CD4-positive, alpha-beta T cell treated with Interleukin-2 at 100 ng/mL for 4 hours (primary cell): ENCODE measurements at regions not wholly inside any gene's neighbourhood (a gene's known extent, or its start where the extent isn't known, plus 50 kb on each side); places are given as distances from the start of the nearest gene placed in this dataset.
"Not testable (repeated sequence)": the region's sequence is repeated elsewhere in the genome, so short reads cannot be mapped to it uniquely, and the experiment has no call there.

ENCODE experiments used
- DNase-seq: peaks from one replicate; pipeline ENCODE4 v3.0.0-alpha.2; 2020; ENCODE audit warnings: low spot score

DNA sequence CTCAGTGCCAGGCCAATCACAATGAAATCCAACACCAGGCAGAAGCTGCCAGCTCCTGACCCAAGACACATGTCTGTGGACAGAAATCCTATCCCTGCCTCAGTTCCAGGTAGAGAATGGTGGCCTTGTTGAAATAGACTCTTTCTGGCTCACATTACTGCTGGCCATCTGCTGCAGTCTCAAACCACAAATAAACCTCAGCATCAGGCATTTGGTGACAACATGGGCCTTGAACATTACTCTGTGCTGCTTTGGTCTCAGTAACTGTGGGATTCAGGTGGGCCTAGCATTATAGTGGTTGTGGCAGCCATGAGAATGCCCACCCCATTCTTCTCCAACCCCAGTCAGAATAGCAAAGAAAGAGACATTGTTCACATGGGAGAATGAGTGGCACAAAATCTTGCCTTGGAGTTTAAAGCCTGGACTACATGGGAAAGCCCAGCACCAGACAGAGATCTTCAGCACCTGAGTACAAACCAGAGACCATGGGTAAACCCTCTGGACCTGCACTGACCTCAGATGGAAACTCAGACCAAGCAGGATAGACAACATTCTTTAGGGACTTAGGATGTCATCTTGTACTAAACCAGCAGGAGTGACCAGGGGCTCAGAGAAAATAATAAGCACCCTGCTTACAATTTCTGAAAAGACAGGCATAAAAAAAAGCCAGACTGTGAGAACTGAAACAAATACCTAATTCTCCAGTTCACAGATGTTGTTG lies 50.4 kb upstream of the TRAM1L1 start:
- DNase-seq, result no peak

DNA sequence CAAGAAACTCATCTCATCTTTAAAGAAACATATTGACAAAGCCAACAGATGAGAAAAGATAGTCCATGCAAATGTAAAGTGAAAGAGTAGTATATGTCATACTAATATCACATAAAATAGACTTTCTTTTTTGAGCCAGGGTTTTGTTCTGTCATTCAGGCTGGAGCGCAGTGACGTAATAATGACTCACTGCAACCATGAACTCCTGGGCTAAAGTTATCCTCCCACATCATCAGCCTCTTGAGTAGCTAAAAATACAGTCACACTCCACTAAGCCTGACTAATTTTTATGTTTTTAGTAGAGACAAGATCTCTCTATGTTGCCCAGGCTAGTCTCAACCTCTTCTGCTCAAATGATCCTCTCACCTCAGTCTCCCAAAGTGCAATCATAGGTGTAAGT lies 51.8 kb upstream of the TRAM1L1 start:
- no peak for DNase-seq

DNA sequence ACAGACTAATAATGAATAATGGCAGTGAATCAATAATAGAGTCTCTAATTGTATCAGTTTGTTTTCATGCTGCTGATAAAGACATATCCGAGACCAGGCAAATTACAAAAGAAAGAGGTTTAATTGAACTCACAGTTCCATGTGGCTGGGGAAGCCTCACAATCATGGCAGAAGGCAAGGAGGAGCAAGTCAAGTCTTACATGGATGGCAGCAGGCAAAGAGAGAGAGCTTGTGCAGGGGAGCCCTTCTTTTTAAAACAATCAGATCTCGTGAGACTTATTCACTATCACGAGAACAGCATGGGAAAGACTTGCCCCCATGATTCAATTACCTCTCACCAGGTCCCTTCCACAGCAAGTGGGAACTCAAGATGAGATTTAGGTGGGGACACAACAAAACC lies 53.4 kb upstream of the TRAM1L1 start:
- DNase-seq, result not testable (repeated sequence)

DNA sequence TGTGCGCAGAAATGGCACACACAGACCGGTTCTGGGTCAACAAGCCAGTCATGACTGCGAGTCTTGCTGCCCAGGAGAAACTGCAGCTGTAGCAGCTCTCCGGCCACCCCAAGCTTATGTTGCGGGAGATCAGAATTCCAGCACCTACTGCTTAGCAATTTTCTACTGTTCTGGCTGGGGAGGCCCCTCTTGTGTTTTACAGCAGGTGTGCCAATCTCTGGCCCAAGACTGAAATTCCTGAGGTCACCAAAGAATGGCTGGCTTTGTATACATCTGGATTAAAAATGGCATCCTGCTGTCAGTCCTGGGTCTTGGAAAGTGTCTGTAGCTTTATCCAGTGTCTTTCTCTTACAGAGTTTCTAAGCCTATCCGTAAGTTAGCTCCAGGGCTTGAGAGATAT lies 68.9 kb upstream of the TRAM1L1 start:
- DNase-seq, result no peak

DNA sequence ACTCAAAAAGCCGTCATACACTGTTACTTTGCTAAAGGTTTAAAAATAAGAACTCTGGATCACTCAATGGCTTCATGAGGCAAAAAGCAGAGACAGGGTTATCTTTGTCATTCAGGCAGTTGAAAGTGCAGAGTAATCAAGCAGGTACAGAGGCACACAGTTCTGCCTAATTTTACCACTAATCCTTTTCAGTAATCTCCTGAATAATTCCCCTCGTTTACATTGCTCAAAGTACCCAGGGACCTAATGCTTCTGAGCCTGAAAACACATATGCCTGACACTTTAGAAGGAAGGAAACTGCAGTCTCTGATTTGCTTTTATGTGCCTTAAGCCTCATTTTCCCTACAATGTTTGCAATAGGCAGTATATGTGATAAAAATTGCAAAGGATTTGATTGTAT lies 71.4 kb upstream of the TRAM1L1 start:
- DNase-seq, result no peak

DNA sequence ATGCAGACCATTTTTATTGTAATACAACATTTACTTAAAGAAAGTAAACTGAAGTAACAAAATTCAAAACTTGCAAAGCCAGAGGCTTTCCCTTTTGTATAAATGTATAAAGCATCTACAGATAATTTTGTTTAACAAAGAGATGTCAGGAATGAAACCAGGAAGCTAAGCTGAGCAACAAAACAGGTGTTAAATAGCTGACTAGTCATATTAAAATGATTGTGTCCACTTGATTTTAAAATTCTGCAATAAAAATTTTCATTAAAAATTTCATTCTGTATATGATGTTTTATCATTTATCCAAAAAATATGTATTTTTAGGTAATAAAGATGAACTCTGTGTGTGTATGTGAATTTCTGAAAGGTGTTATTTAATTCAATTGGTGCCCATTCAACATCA lies 72.0 kb upstream of the TRAM1L1 start:
- no peak for DNase-seq

DNA sequence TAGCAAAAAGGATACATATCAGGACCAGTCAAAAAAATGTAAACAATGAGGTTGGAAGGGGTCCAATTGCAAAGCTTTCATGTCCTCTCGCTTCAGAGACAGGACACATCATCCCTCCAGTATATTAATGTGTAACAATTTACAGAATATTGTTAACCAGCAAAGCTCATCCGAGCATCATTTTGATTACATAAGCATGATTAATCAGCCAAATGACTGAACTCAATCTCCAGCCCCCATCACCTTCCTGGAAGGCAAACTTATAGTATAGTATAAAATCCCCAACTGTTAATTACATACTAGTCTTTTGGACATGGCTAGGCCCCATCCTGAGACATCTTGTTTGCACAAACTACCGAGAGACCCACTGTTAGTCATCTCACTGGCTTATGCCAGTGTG lies 77.6 kb upstream of the TRAM1L1 start:
- no peak for DNase-seq

DNA sequence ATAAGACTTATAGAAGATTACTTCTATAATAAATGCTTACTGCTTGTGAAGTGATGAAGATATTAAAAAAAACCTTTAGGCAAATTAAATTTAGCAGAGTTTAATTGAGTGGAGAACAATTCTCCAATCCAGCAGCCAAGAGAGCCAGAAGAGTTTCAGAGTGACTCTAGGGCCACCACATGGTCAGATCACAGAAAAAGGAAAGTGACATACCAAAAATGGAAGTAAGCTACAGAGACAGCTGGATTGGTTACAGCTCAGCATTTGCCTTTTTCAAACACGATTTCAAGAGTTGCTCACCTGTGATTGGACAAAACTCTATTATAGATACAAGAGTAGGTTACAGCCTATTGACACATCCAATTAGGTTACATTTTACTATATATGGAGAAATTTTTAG lies 79.0 kb upstream of the TRAM1L1 start:
- no peak for DNase-seq

DNA sequence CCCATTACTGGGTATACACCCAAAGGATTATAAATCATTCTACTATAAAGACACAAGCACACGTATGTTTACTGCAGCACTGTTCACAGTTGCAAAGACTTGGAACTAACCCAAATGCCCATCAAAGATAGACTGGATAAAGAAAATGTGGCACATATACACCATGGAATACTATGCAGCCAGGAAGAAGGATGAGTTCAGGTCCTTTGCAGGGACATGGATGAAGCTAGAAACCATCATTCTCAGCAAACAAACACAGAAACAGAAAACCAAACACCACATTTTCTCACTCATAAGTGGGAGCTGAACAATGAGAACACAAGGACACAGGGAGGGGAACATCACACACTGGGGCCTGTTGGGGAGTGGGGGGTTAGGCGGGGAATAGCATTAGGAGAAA lies 90.0 kb upstream of the TRAM1L1 start:
- not testable (repeated sequence) for DNase-seq

DNA sequence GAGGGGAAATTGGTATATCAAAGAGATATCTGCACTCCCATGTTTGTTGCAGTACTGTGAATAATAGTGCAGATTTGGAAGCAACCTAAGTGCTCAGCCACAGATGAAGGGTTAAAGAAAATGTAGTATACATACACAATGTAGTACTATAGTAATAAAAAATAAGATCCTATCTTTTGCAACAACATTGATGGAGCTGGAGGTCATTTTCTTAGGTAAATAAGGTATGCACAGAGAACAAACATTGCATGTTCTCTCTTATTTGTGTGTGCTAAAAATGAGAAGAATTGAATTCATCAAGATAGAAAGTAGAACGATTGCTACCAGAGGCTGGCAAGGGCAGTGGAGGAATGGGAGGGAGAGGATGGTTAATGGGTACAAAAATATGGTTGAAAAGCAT lies 117.9 kb upstream of the TRAM1L1 start:
- DNase-seq, result no peak

DNA sequence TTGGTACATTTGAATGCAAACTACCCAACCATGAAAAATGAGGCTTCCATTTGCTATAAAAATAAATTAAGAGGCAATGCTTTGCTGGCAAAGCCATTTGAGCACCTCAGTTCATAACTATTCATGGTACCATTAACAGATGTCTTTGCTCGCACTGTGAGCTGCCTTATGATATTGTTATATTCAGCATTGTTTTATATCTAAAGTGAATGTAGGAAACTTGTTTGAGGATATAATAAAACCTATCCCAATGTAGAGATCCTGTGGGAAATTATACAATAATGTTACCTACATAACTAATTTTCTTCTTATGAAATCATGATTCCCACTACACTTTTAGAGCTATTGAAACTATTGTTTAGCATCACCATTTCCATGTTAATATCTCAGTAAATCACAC lies 125.2 kb upstream of the TRAM1L1 start:
- DNase-seq, result no peak

DNA sequence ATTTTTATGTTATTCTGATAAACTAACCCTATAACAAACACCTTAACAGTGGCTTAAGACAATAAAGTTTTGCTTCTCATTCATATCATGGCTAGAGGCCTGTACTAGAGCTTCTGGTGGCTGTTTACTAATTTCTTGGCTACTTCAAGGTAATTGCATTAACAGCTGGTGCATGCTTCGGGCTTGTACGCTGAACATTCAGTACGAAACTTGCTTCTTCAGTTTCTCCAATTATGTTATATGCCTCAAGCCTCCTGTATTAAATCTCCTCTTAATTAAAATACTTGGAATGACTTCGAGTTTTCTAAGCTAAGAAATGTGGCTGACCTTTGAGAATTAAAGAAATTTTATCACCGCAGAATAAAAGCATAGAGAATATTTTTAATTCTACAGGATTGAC lies 138.9 kb upstream of the TRAM1L1 start:
- DNase-seq, result no peak

DNA sequence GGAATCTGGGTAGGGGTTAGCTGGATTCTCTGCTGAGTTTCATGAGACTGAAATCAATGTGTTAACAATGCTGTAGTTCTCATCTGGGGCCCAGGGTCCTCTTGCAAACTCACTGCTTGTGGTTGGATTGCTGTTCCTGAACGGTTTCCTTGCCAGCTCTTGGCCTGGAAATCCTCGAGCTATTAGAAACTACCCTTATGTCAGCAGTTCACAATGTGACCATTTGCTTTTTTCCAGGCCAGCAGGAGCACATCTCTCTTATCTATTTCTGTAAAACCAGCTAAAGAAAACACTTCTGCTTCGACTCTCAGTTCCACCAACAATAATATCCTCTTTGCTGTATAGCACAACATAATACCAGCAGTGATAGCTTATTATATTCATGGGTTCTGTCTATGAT lies 140.1 kb upstream of the TRAM1L1 start:
- DNase-seq, result no peak

DNA sequence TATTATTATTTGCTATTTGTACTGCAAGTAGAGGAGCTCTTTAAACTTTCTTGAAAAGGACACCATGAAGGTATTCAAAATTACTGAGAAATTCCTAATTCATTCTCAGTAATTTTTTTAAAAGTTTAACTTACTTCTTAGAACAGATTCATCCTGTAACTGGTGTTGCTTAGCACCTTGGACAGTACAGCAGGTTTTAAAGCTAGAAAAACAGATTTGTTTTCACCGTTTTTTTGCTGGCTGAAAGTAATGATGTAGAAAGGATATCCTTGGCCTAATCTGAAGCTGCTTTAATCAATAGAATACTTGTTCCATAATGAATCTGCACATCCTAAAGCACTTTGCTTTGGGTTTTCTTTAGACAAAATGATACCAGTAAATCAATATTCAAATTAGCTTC lies 142.5 kb upstream of the TRAM1L1 start:
- DNase-seq, result no peak

DNA sequence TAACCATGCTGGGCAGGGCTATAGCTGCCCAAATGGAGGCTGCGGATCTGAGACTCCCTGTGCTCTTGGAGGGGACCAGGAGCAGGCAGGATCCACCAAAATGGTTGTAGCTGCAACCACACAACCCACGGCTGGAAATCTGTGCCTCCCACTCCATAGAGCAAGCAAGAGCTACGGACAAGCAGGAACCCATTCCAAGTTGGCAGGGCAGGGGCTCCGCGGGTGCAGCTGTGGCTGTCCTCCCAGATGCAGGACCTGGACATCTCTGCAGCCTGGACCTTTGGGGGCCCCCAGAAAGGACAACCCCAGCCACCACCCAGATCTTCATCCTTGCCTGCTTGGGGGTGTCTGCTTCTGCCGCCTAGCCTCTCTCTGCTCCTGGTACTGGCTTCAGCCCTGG lies 154.1 kb upstream of the TRAM1L1 start:
- DNase-seq, result no peak

DNA sequence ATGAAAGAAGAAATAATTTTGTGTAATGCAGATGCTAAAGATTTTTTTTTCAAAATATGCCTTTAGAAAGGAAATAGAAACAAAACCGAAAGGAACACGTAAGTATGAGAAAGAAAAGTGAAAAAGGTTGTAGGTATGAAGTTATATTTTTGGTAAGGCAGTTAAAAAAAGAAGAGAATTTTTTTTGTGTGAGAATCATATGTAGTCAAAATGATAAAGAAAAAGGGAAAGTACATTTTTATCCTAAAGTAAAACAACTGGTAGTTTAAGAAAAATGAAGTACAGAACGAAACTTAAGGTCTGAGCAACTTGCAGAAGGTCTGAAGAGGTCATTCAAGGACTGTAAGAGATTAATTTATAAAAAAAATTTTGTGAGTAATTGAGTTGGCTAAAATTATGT lies 164.0 kb upstream of the TRAM1L1 start:
- no peak for DNase-seq

DNA sequence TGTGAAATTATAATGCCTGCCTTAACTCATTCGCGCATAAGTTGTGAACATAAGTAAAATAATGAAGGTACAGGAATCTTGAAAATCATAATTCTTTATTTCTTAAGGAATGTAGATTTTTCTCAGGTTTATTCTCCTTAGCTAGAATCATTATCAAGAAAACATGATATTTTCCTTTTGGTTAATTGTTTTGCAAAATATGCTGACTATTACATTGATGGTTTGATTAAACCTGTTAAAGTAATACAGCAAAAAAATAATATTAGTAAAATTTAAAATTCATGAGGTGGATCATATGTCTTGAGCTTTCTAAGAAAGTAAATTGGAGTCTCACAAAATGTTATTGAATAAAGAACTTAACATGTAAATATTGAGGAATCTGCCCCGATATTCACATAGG lies 178.7 kb upstream of the TRAM1L1 start:
- no peak for DNase-seq

DNA sequence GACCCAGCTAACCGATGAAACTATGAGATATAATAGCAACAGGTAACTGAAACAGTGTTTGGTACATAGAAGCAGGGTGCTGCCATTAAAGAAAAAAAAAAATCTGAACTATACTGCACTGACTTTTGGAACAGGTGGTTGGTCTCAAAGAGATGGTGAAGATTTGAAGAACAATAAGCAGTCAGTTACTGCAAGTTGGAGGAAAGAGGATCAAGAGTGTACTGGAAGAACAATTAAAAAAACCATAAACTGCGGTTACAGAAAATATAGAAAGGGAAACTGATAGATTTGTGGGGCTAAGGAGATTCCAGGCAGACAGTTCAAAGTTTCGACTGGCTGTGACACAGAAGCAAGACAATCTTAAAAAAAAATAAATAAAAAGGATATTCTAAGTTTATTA lies 181.9 kb upstream of the TRAM1L1 start:
- DNase-seq, result no peak

DNA sequence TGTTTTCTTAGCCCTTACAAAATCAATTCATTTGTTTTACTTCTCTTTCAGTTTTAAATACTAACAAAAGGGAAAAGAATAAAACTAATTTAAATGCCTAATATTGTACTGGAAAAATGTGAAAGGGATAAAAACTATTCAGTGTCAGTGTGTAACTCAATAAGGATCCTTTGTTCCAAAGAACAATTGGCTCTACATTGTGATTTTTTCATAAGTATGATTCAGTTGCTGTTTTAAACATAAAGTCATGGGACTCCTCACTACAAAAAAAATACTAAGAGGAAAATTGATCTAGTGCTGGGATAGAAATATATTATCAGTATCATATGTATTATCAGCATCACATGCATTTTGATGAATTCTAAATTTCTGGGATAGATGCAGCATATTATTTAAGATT lies 199.4 kb upstream of the TRAM1L1 start:
- no peak for DNase-seq

DNA sequence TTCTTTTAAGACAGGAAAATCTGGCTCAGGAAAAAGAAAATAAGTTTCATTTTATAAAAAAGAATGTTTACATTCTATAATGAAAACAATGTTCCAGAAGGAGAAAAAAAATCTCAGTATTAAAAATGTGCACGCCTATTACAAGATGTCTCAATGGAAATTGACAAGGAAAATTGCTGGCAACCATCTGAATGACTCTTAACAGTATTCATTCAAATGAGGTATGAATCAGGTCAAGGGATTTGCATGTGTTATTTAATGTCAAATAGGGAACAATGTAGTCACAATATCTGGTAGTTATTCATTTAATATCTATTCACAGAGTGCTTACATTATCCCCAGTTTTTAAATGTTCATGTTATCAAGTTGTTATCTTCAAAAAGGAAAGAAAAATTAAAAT lies 208.4 kb upstream of the TRAM1L1 start:
- no peak for DNase-seq

DNA sequence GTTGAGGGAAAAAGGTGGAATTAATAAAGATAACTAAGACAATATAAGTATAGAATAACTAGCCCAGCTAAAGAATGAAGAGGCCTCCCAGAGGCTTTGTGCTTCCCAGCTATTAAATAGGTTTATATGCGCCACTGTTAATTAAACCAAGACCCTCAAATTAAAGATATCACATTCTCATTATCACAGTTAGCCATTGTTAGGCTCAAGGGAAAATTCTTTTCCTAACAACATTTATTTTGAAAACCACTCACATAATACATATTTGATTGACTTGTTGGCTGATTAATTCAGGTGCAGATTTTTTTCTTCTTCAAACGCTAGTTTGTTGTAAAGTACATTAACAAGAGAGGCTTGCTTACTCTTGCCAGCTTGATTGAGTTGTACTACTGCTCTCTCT lies 216.8 kb upstream of the TRAM1L1 start:
- no peak for DNase-seq

DNA sequence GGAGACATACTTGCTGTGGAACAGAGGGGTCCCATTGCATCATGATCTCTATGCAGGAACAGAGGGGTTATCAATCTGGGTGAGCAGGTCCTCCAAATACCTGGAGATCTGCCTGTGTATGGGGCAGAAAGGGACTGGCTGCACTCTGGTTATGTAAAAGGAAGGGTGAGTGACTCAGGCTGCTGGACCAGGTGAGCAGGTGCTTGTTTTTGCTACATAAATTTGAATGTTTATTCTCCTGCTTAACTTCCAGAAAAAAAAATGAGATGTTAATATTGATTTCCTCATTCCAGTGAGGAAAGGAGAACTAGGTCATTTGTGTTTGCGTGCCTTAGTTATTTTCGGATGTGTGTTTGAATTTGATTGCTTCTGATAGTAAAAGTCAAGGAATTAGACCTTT lies 225.8 kb upstream of the TRAM1L1 start:
- no peak for DNase-seq

DNA sequence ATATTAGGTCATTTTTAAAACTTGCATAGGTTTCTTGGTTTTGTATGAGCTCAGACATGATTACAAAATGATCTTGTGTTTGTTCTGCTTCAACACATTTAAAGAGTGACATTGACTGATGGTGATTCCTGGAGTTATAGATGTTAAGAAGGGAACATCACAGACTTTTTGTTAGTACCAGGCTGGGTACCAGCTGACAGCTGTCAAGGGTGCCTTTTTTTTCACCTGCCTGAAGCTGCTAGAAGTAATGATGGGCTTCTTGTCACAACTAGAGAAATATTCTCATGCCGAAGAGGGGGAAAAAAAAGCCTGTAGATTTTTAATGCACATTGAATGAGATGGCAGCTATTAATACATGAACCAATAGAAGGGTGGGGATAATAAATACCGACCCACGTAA lies 226.6 kb upstream of the TRAM1L1 start:
- DNase-seq, result no peak

DNA sequence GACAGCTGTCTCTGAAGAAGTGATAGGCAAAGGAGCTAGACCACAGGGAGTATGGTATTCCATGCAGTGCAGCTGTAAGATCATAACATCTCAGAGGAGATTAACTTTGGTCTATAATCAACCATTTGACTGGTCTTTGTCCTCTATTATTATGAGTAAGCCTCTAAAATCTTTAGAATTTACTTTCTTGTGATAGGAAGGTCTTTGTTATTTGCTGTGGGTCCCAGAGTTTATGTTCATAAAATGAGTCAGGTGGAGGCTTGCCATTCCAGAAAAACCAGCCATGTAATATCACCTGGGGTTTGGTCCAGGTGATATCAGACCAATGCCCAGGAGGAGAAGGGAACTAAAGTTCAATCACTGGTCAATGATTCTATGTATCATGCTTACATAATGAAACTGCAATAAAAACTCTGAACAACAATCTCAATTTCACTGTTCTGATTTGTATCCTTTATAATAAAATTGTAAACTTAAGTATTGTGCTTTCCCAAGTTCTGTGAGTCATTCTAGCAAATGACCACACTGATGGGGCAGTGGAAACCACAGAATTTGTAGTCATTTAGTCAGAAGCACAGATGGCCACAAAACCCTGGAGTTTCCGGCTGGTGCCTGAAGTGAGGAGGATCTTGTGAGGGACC lies 239.6 kb upstream of the TRAM1L1 start:
- DNase-seq, result no peak
